HCT116 (cell line): ENCODE measurements at regions not wholly inside any gene's neighbourhood (a gene's known extent, or its start where the extent isn't known, plus 50 kb on each side); places are given as distances from the start of the nearest gene placed in this dataset.

Experiments used
- ATAC-seq: fragments of 200-7000 bp; cut with Tn5 transposase; 2 replicates; pipeline ENCODE4 v1.9.1; 2020; ENCODE audit warnings: mild to moderate bottlenecking, moderate library complexity
- BruUV-seq: library from RNA; stranded (reverse); fragments of 400-500 nt; replicated peaks from 2 replicates; lab custom pipeline; 2021; lab: Mats Ljungman, UMichigan
- CTCF ChIA-PET: fragments of 300-600 bp; sonication (Branson Sonifier 250); formaldehyde crosslinking; loops from one replicate; lab custom pipeline; 2021; ENCODE audit warnings: antibody characterized with exemption; lab: Charles Lee
- POLR2A ChIA-PET: fragments of 300-600, 350-600 bp; sonication (Branson Sonifier 250); formaldehyde crosslinking; loops from one replicate; lab custom pipeline; 2021; ENCODE audit warnings: antibody characterized with exemption; lab: Charles Lee
- RAD21 ChIA-PET, 2 experiments: fragments of 300-600 bp; sonication (Branson Sonifier 250); formaldehyde crosslinking; loops; one replicate each; lab custom pipeline; 2023; ENCODE audit warnings: low total read pairs in 2 of 2; ENCODE audit not compliant: uncharacterized antibody in 2 of 2, unreplicated experiment in 2 of 2, low non-redundant PET in 1 of 2; lab: Charles Lee
- DNase-seq: peaks from one replicate; pipeline ENCODE4 v3.0.0-alpha.2; 2010; ENCODE audit warnings: low read depth, low spot score
- H2AFZ ChIP-seq: fragments of 200-600 bp; shearing (Covaris generic), sonication (generic); 2 replicates; pipeline ENCODE4 v1.6.1; 2017; ENCODE audit warnings: low read depth, mixed run types, mixed read lengths, antibody characterized with exemption, low read length; ENCODE audit not compliant: poor library complexity, severe bottlenecking
- H3K27ac ChIP-seq: 2 replicates; pipeline ENCODE4 v1.5.1; 2012; ENCODE audit warnings: low read depth, low read length
- H3K27me3 ChIP-seq: fragments of 200-600 bp; sonication (generic); 2 replicates; pipeline ENCODE4 v1.6.1; 2016; ENCODE audit warnings: mixed run types, low read length, mixed read lengths; ENCODE audit not compliant: insufficient read depth
- H3K36me3 ChIP-seq, 2 experiments: fragments of 200-500 bp in 1 of 2; fragments of 200-600 bp in 1 of 2; sonication (Bioruptor generic) in 1 of 2; sonication (generic) in 1 of 2; 2 replicates each; pipeline versions ENCODE4 v1.5.1 to v1.6.1; 2014 to 2016; ENCODE audit warnings: low read length in 2 of 2, inconsistent platforms in 1 of 2, mixed read lengths in 1 of 2, mixed run types in 1 of 2; ENCODE audit not compliant: insufficient read depth in 2 of 2, control insufficient read depth in 1 of 2
- H3K4me1 ChIP-seq, 2 experiments: fragments of 200-600 bp in 1 of 2; sonication (generic) in 1 of 2; 2 replicates each; pipeline versions ENCODE4 v1.5.1 to v1.6.1; 2012 to 2017; ENCODE audit warnings: low read length in 2 of 2, inconsistent platforms in 1 of 2, mild to moderate bottlenecking in 1 of 2, mixed read lengths in 1 of 2, mixed run types in 1 of 2, moderate library complexity in 1 of 2; ENCODE audit not compliant: insufficient read depth in 2 of 2, control insufficient read depth in 1 of 2
- H3K4me2 ChIP-seq: fragments of 200-600 bp; sonication (generic); 2 replicates; pipeline ENCODE4 v1.6.1; 2017; ENCODE audit warnings: mixed run types, low read length, mixed read lengths
- H3K4me3 ChIP-seq, 2 experiments: fragments of 200-600 bp in 1 of 2; sonication (generic) in 1 of 2; replicated peaks in 1 of 2; 2 replicates each; pipeline ENCODE4 v1.5.1; 2011 to 2016; ENCODE audit warnings: low read length in 2 of 2, control low read depth in 1 of 2, low read depth in 1 of 2, mild to moderate bottlenecking in 1 of 2, mixed read lengths in 1 of 2, mixed run types in 1 of 2
- H3K79me2 ChIP-seq: fragments of 200-600 bp; sonication (generic); 2 replicates; pipeline ENCODE4 v1.6.1; 2017; ENCODE audit warnings: mild to moderate bottlenecking, mixed run types, low read length, moderate library complexity, mixed read lengths; ENCODE audit not compliant: insufficient read depth
- H3K9ac ChIP-seq: fragments of 200-600 bp; sonication (generic); 2 replicates; pipeline ENCODE4 v1.6.1; 2016; ENCODE audit warnings: low read length, mixed read lengths
- H3K9me2 ChIP-seq: fragments of 200-600 bp; sonication (generic), shearing (Covaris generic); 2 replicates; pipeline ENCODE4 v1.6.1; 2017; ENCODE audit warnings: mixed run types, mild to moderate bottlenecking, moderate library complexity; ENCODE audit not compliant: insufficient read depth
- H3K9me3 ChIP-seq, 2 experiments: fragments of 200-500 bp in 1 of 2; fragments of 200-600 bp in 1 of 2; sonication (Bioruptor generic) in 1 of 2; sonication (generic) in 1 of 2; 2 replicates each; pipeline ENCODE4 v1.6.1; 2014 to 2017; ENCODE audit warnings: low read length in 2 of 2, mixed read lengths in 2 of 2, inconsistent platforms in 1 of 2, low read depth in 1 of 2, mild to moderate bottlenecking in 1 of 2, mixed run types in 1 of 2, moderate library complexity in 1 of 2; ENCODE audit not compliant: control insufficient read depth in 1 of 2, insufficient read depth in 1 of 2
- H4K20me1 ChIP-seq: fragments of 200-600 bp; sonication (generic), shearing (Covaris generic); 2 replicates; pipeline ENCODE4 v1.6.1; 2017; ENCODE audit warnings: mixed run types, mild to moderate bottlenecking, moderate library complexity; ENCODE audit not compliant: insufficient read depth
- CEBPB ChIP-seq: IDR thresholded peaks from 2 replicates; pipeline ENCODE4 v1.6.1; 2012; ENCODE audit warnings: low read depth
- EGR1 ChIP-seq: IDR thresholded peaks from 2 replicates; pipeline ENCODE4 v1.6.1; 2012; ENCODE audit warnings: low read depth
- ELF1 ChIP-seq: IDR thresholded peaks from 2 replicates; pipeline ENCODE4 v1.6.1; 2012; ENCODE audit warnings: low read depth, borderline replicate concordance
- EZH2 ChIP-seq: fragments of 200-600 bp; sonication (generic); IDR thresholded peaks from 2 replicates; pipeline ENCODE4 v1.6.1; 2017; ENCODE audit warnings: antibody characterized with exemption, mixed run types
- MAX ChIP-seq: IDR thresholded peaks from 2 replicates; pipeline ENCODE4 v1.6.1; 2012
- POLR2A ChIP-seq: IDR thresholded peaks from 2 replicates; pipeline ENCODE4 v1.7.0; 2011; ENCODE audit warnings: borderline replicate concordance; ENCODE audit not compliant: insufficient read depth, insufficient read length; ENCODE audit errors: extremely low read depth
- POLR2AphosphoS5 ChIP-seq: IDR thresholded peaks from 2 replicates; pipeline ENCODE4 v1.6.1; 2011; ENCODE audit warnings: mild to moderate bottlenecking, low read depth, low read length, moderate library complexity
- RAD21 ChIP-seq: IDR thresholded peaks from 2 replicates; pipeline ENCODE4 v1.6.1; 2012; ENCODE audit warnings: low read depth, mild to moderate bottlenecking
- REST ChIP-seq: IDR thresholded peaks from 2 replicates; pipeline ENCODE4 v1.6.1; 2012; ENCODE audit warnings: low read depth
- SIN3A ChIP-seq: IDR thresholded peaks from 2 replicates; pipeline ENCODE4 v1.6.1; 2012; ENCODE audit warnings: low read depth
- SP1 ChIP-seq: IDR thresholded peaks from 2 replicates; pipeline ENCODE4 v1.6.1; 2012; ENCODE audit warnings: low read depth
- SRF ChIP-seq: IDR thresholded peaks from 2 replicates; pipeline ENCODE4 v1.6.1; 2012; ENCODE audit warnings: low read depth
- TCF7L2 ChIP-seq: IDR thresholded peaks from 2 replicates; pipeline ENCODE4 v1.7.0; 2011; ENCODE audit warnings: borderline replicate concordance, inconsistent platforms; ENCODE audit not compliant: insufficient read depth, insufficient read length; ENCODE audit errors: extremely low read depth
- ZBTB33 ChIP-seq: IDR thresholded peaks from 2 replicates; pipeline ENCODE4 v1.6.1; 2011; ENCODE audit warnings: mild to moderate bottlenecking, low read length, moderate library complexity; ENCODE audit not compliant: insufficient replicate concordance; ENCODE audit errors: extremely low read depth
- ZNF274 ChIP-seq: fragments of 200-500 bp; sonication (Bioruptor generic); IDR thresholded peaks from 2 replicates; pipeline ENCODE4 v1.6.1; 2014; ENCODE audit warnings: mild to moderate bottlenecking, low read depth, low read length, inconsistent platforms
- intact Hi-C: fragments of 100-400 bp; cut with micrococcal nuclease; formaldehyde crosslinking; loops from 2 replicates; pipeline ENCODE4 v1.10.0; 2022

GRCh38 chr1:187275985-187276575, 447.3 kb downstream of the PLA2G4A start:
- no TSS peak for BruUV-seq
- Histone ChIP-seq H3K9me3 (no peaks in the 10 kb centered on the region), H3K27ac (no peak overlapping the region), H4K20me1 (no peaks in the 10 kb centered on the region), H3K4me2 (no peak overlapping the region), H3K36me3 (no peaks in the 10 kb centered on the region), H3K79me2 (no peaks in the 10 kb centered on the region), H3K9me2 (no peaks in the 10 kb centered on the region), H3K4me1 (no peaks in the 10 kb centered on the region), H3K9ac (no peak overlapping the region), H3K27me3 (no peaks in the 10 kb centered on the region), H2AFZ (no peak overlapping the region), H3K4me3 (no peak overlapping the region)
- intact Hi-C loops: no loop called here
- CTCF ChIA-PET: no interaction called here
- DNase-seq: no peak
- RAD21 ChIA-PET: no interaction called here
- no peak for ATAC-seq
- TF ChIP-seq POLR2AphosphoS5: no peak
- no peak for TF ChIP-seq SRF
- TF ChIP-seq TCF7L2: no peak
- TF ChIP-seq EZH2: no peak
- no peak for TF ChIP-seq SIN3A
- TF ChIP-seq SP1: no peak
- TF ChIP-seq CEBPB: no peak
- TF ChIP-seq ZBTB33: no peak
- TF ChIP-seq RAD21: no peak
- no peak for TF ChIP-seq POLR2A
- no peak for TF ChIP-seq MAX
- TF ChIP-seq ZNF274: no peak
- no peak for TF ChIP-seq ELF1
- no peak for TF ChIP-seq EGR1
- no peak for TF ChIP-seq REST
- POLR2A ChIA-PET: no interaction called here
